SK-N-SH treated with all-trans-retinoic acid at 6 μM for 48 hours (cell line): ENCODE measurements at regions not wholly inside any gene's neighbourhood (a gene's known extent, or its start where the extent isn't known, plus 50 kb on each side); places are given as distances from the start of the nearest gene placed in this dataset.

Experiments
- ATAC-seq: fragments of 200-7000 bp; cut with Tn5 transposase; 3 replicates; pipeline ENCODE4 v1.9.1; 2020; ENCODE audit warnings: mild to moderate bottlenecking, moderate library complexity
- ARNTL ChIP-seq: fragments of 450-650 bp; formaldehyde crosslinking; IDR thresholded peaks from 2 replicates; pipeline ENCODE4 v1.5.0; 2020; ENCODE audit warnings: low read depth, mild to moderate bottlenecking, moderate library complexity, borderline replicate concordance
- BACH2 ChIP-seq: fragments of 250-450 bp; sonication (Bioruptor Pico); IDR thresholded peaks from 2 replicates; pipeline ENCODE4 v1.9.0; 2021; ENCODE audit warnings: mild to moderate bottlenecking, borderline replicate concordance
- CSDC2 ChIP-seq: fragments of 250-450 bp; sonication (Bioruptor Pico); IDR thresholded peaks from 2 replicates; pipeline ENCODE4 v1.5.0; 2020; ENCODE audit warnings: mild to moderate bottlenecking, moderate library complexity
- ESRRG ChIP-seq: fragments of 250-450 bp; sonication (Bioruptor Pico); IDR thresholded peaks from 2 replicates; pipeline ENCODE4 v1.6.1; 2021; ENCODE audit warnings: mild to moderate bottlenecking
- GLIS3 ChIP-seq: fragments of 250-450 bp; sonication (Bioruptor Pico); IDR thresholded peaks from 2 replicates; pipeline ENCODE4 v1.5.0; 2020; ENCODE audit warnings: mild to moderate bottlenecking, moderate library complexity
- ISL1 ChIP-seq: fragments of 250-450 bp; sonication (Bioruptor Pico); IDR thresholded peaks from 2 replicates; pipeline ENCODE4 v2.1.2; 2022; ENCODE audit warnings: mild to moderate bottlenecking, moderate library complexity
- OSR1 ChIP-seq: fragments of 250-450 bp; sonication (Bioruptor Pico); IDR thresholded peaks from 2 replicates; pipeline ENCODE4 v1.8.0; 2022; ENCODE audit warnings: moderate library complexity, mild to moderate bottlenecking, inconsistent platforms
- PPARA ChIP-seq: fragments of 250-450 bp; sonication (Bioruptor Pico); IDR thresholded peaks from 2 replicates; pipeline ENCODE4 v1.5.0; 2020; ENCODE audit warnings: mild to moderate bottlenecking, borderline replicate concordance
- RARB ChIP-seq: fragments of 250-450 bp; sonication (Bioruptor Pico); IDR thresholded peaks from 2 replicates; pipeline ENCODE4 v1.8.0; 2021; ENCODE audit warnings: mild to moderate bottlenecking, moderate library complexity
- SNAI2 ChIP-seq: fragments of 250-450 bp; sonication (Bioruptor Pico); IDR thresholded peaks from 2 replicates; pipeline ENCODE4 v1.5.0; 2020; ENCODE audit warnings: mild to moderate bottlenecking, moderate library complexity
- ZC3H10 ChIP-seq: fragments of 250-450 bp; sonication (Bioruptor Pico); IDR thresholded peaks from 2 replicates; pipeline ENCODE4 v1.5.1; 2021; ENCODE audit warnings: mild to moderate bottlenecking, moderate library complexity
- ZFP3 ChIP-seq: fragments of 250-450 bp; sonication (Bioruptor Pico); IDR thresholded peaks from 2 replicates; pipeline ENCODE4 v1.5.0; 2020; ENCODE audit warnings: mild to moderate bottlenecking, moderate library complexity
- ZFP30 ChIP-seq: fragments of 450-650 bp; formaldehyde crosslinking; IDR thresholded peaks from 2 replicates; pipeline ENCODE4 v1.5.0; 2022; ENCODE audit warnings: mild to moderate bottlenecking, moderate library complexity
- ZNF565 ChIP-seq: fragments of 450-650 bp; formaldehyde crosslinking; conservative IDR thresholded peaks from 2 replicates; pipeline ENCODE4 v1.5.0; 2020; ENCODE audit warnings: low read depth, mild to moderate bottlenecking, moderate library complexity
- ZNF70 ChIP-seq: fragments of 450-650 bp; formaldehyde crosslinking; IDR thresholded peaks from 2 replicates; pipeline ENCODE4 v1.5.0; 2020; ENCODE audit warnings: mild to moderate bottlenecking, moderate library complexity
- ZNF8 ChIP-seq: fragments of 450-650 bp; formaldehyde crosslinking; IDR thresholded peaks from 2 replicates; pipeline ENCODE4 v1.5.0; 2020; ENCODE audit warnings: mild to moderate bottlenecking, moderate library complexity
- TF ChIP-seq, protein P1 (sequence below): fragments of 250-450 bp; sonication (Bioruptor Pico); IDR thresholded peaks from 2 replicates; pipeline ENCODE4 v1.8.0; 2021; ENCODE audit warnings: low read depth, mild to moderate bottlenecking, moderate library complexity, borderline replicate concordance
- TF ChIP-seq, protein P2 (sequence below): fragments of 250-450 bp; sonication (Bioruptor Pico); IDR thresholded peaks from 2 replicates; pipeline ENCODE4 v1.5.0; 2020; ENCODE audit warnings: mild to moderate bottlenecking, moderate library complexity
- TF ChIP-seq, protein P3 (sequence below): fragments of 250-450 bp; sonication (Bioruptor Pico); IDR thresholded peaks from 2 replicates; pipeline ENCODE4 v1.5.1; 2021; ENCODE audit warnings: mild to moderate bottlenecking, moderate library complexity

DNA sequence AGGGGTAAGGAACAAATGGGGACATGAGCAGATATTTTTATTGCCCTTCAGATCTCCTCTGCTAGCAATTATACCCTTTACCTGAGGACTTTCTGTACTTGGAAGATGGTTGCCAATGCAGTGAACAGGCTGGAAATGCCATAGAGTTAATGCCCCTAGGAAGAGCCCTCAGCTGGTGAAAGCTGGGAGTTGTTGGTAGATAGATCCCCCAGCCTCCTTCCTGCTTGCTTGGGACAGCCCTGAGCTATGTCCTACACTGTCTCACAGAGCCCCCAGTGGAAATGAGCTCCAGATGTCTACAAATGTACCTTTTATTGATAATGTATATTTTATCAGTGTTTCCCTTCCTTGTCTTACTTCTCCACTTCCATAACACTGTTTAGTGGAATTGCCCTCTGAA is 87.6 kb upstream of the PAK5 start (continued):
- TF ChIP-seq ZNF8 (no peak), ISL1 (no peak), RARB (CRISPR knock-in tag) (no peak), ZFP30 (CRISPR knock-in tag) (no peak), CSDC2 (CRISPR knock-in tag) (no peak), PPARA (no peak), ZC3H10 (no peak), ZNF565 (no peak)
- TF ChIP-seq, protein P1, sequence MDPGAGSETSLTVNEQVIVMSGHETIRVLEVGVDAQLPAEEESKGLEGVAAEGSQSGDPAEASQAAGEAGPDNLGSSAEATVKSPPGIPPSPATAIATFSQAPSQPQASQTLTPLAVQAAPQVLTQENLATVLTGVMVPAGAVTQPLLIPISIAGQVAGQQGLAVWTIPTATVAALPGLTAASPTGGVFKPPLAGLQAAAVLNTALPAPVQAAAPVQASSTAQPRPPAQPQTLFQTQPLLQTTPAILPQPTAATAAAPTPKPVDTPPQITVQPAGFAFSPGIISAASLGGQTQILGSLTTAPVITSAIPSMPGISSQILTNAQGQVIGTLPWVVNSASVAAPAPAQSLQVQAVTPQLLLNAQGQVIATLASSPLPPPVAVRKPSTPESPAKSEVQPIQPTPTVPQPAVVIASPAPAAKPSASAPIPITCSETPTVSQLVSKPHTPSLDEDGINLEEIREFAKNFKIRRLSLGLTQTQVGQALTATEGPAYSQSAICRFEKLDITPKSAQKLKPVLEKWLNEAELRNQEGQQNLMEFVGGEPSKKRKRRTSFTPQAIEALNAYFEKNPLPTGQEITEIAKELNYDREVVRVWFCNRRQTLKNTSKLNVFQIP (CRISPR knock-in tag), result no peak
- TF ChIP-seq, protein P2, sequence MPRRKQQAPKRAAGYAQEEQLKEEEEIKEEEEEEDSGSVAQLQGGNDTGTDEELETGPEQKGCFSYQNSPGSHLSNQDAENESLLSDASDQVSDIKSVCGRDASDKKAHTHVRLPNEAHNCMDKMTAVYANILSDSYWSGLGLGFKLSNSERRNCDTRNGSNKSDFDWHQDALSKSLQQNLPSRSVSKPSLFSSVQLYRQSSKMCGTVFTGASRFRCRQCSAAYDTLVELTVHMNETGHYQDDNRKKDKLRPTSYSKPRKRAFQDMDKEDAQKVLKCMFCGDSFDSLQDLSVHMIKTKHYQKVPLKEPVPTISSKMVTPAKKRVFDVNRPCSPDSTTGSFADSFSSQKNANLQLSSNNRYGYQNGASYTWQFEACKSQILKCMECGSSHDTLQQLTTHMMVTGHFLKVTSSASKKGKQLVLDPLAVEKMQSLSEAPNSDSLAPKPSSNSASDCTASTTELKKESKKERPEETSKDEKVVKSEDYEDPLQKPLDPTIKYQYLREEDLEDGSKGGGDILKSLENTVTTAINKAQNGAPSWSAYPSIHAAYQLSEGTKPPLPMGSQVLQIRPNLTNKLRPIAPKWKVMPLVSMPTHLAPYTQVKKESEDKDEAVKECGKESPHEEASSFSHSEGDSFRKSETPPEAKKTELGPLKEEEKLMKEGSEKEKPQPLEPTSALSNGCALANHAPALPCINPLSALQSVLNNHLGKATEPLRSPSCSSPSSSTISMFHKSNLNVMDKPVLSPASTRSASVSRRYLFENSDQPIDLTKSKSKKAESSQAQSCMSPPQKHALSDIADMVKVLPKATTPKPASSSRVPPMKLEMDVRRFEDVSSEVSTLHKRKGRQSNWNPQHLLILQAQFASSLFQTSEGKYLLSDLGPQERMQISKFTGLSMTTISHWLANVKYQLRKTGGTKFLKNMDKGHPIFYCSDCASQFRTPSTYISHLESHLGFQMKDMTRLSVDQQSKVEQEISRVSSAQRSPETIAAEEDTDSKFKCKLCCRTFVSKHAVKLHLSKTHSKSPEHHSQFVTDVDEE (CRISPR knock-in tag), result no peak

DNA sequence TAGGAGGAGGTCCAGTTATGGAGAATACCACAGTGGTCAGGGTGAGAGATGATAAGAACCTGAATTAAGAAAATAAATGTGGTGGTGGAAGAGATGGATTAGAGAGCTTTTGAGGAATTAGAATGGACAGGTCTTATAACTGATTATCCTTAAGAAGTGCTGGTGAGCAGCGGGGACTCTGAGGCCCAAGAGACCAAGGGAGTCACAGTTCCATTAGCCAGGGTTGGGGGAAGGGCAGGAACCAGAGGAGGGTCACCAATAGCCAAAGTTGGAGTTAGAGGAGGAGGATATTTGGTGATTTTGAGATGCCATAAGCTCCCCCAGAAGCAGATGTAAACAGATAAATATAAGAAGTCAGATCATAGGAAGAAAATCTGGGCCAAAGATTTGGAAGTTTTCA is 87.1 kb upstream of the PAK5 start:
- no peak for ATAC-seq
- no peak for TF ChIP-seq ZNF70 (CRISPR knock-in tag)

DNA sequence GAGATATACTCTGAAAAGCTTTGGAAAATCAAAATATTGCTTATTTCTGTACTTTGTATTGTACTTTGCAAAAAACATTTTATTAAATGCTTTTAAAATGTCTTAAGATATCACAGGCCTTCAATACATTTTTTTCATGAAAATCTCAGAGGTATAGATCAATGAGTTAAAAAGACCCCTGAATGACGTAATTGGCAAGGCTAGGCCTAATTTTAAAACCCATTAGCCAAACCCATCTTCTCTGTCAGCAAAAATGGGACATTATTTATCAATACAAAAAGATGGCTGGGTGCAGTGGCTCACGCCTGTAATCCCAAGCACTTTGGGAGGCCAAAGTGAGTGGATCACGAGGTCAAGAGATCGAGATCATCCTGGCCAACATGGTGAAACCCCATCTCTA is 84.8 kb upstream of the PAK5 start:
- ATAC-seq, result no peak
- TF ChIP-seq GLIS3 (CRISPR knock-in tag), result no peak
- TF ChIP-seq RARB (CRISPR knock-in tag), result no peak
- TF ChIP-seq, protein P3, sequence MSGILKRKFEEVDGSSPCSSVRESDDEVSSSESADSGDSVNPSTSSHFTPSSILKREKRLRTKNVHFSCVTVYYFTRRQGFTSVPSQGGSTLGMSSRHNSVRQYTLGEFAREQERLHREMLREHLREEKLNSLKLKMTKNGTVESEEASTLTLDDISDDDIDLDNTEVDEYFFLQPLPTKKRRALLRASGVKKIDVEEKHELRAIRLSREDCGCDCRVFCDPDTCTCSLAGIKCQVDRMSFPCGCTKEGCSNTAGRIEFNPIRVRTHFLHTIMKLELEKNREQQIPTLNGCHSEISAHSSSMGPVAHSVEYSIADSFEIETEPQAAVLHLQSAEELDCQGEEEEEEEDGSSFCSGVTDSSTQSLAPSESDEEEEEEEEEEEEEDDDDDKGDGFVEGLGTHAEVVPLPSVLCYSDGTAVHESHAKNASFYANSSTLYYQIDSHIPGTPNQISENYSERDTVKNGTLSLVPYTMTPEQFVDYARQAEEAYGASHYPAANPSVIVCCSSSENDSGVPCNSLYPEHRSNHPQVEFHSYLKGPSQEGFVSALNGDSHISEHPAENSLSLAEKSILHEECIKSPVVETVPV (CRISPR knock-in tag), result no peak
- TF ChIP-seq, protein P1 (CRISPR knock-in tag), result no peak
- TF ChIP-seq ZFP30 (CRISPR knock-in tag), result no peak
- no peak for TF ChIP-seq ESRRG (CRISPR knock-in tag)
- no peak for TF ChIP-seq ZNF565
- TF ChIP-seq PPARA, result no peak
- no peak for TF ChIP-seq ISL1
- TF ChIP-seq ARNTL (CRISPR knock-in tag), result no peak
- TF ChIP-seq ZNF70 (CRISPR knock-in tag), result no peak
- no peak for TF ChIP-seq BACH2 (CRISPR knock-in tag)
- TF ChIP-seq CSDC2 (CRISPR knock-in tag), result no peak
- no peak for TF ChIP-seq ZNF8
- no peak for TF ChIP-seq ZFP3 (CRISPR knock-in tag)

DNA sequence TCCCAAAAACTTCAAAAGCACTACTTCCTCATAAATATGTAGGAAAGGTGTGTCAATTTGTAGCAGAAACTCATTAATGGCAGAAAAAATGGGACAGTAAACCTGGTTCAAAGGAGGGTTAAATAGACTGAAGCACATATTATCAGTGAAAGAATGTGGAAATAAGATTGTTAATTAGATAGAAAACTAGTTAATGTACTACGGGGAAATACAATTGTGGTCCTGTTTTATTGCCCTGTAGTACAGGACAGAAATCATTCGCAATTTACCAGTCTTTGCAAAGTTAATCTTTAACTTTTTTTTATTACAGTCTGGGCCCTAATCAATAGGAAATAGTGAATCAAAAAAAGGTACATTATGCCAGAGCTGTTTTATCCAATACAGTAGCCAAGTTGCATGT is 82.0 kb upstream of the PAK5 start:
- ATAC-seq, result no peak
- TF ChIP-seq OSR1 (CRISPR knock-in tag), result no peak
- no peak for TF ChIP-seq PPARA
- TF ChIP-seq BACH2 (CRISPR knock-in tag), result no peak

DNA sequence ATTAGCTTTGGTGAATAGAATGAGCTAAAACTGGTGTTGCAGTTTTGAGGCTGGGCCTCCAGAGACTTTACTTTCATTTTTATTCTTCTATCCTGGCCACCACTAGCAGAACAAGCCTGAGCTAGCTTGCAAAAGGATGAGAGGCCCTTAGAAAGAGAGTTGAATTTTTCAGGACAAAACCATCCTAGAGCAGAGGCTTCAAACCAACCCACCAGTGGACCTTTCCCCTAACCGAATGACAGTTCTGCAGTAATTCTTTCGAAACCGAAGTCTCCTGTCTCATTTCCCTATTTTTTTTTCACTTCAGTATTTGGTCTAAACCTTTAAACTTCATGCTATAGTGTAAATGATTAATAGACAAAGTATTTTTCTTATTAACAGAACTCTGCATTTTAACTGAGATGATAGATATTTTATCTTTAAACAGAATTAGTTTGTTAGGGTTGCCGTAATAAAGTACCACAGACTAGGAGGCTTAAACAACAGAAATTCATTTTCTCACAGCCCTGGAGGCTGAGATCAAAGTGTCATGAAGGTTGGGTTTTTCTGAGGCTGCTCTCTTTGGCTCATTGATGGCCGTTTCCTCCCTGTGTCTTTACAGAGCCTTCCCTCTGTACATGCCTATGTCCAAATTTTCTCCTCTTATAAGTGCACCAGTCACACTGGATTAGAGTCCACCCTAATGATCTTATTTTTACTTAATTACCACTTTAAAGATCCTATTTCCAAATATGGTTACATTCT is 80.6 kb upstream of the PAK5 start:
- no peak for ATAC-seq
- no peak for TF ChIP-seq SNAI2 (CRISPR knock-in tag)
- TF ChIP-seq ZNF70 (CRISPR knock-in tag), result no peak
